ENCODE measurements at regions not wholly inside any gene's neighbourhood (a gene's known extent, or its start where the extent isn't known, plus 50 kb on each side); places are given as distances from the start of the nearest gene placed in this dataset.
"Not testable (repeated sequence)": the region's sequence is repeated elsewhere in the genome, so short reads cannot be mapped to it uniquely, and the experiment has no call there.

DNA sequence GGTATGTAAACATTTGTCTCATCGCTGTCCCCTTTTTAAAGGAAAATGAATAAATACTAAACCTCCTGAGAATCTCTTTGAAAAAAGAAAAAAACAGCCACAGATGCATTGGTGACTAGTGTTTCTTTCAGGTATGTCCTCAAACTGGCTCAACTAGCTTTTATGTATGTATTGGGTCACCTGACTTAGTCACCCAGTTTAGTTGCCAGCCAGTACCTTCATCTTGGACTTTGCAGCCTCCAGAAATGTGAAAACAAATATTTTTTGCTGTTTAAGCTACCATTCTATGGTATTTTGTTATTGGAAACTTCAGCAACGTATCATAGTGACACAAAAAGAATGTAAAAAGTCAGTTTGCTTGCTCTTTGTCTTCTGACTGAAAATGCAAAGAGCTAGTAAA, 1263.5 kb downstream of the FAM133A start:
- Histone ChIP-seq H3K9me3 (no peaks in the 10 kb centered on the region), H3K4me1 (no peaks in the 10 kb centered on the region), H3K27me3 (no peaks in the 10 kb centered on the region), H3K36me3 (no peaks in the 10 kb centered on the region), H3K27ac (no peak overlapping the region), H3K4me3 (no peak overlapping the region)
- no peak for DNase-seq
- intact Hi-C loops (cut with DNase I), result no loop called here
- 28 to 45% methylated on average over 2 of the region's 2 CpGs for WGBS, 2 donors
- TF ChIP-seq POLR2A (IDR thresholded peaks at IDR 0.05) (no peak), CTCF (IDR thresholded peaks at IDR 0.05) (no peak)

DNA sequence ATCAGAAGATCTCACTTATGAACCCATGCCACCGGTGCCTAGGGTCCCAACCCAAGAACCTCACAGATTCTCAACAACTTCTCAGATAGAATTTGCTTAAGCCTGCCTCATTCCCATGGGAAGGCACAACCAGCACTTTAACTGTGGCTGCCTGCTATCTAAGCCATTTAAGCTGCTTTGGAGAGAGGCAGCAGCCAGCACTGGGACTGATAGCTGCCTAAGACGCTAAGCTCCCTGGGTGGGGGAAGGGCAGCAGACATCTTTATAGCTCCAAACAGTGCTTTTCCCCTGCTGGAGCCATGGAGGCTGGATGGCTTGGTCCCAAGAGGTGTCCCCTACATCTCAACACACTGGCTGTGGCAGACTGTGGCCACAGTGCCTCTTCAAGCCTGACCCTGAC, 1268.6 kb downstream of the FAM133A start:
- H3K4me3 ChIP-seq, result no peak overlapping the region
- H3K27me3 ChIP-seq, result no peaks in the 10 kb centered on the region
- H3K9me3 ChIP-seq, result no peaks in the 10 kb centered on the region
- TF ChIP-seq POLR2A (IDR thresholded peaks at IDR 0.05) (no peak), CTCF (IDR thresholded peaks at IDR 0.05) (no peak)
- 58% methylated on average over 2 of the region's 2 CpGs; no CpG with 5 or more reads in 1 of the 2 donors for WGBS, 2 donors
- no peak overlapping the region for H3K27ac ChIP-seq
- H3K4me1 ChIP-seq, result no peaks in the 10 kb centered on the region
- H3K36me3 ChIP-seq, result no peaks in the 10 kb centered on the region
- intact Hi-C loops (cut with DNase I), result no loop called here
- no peak for DNase-seq

DNA sequence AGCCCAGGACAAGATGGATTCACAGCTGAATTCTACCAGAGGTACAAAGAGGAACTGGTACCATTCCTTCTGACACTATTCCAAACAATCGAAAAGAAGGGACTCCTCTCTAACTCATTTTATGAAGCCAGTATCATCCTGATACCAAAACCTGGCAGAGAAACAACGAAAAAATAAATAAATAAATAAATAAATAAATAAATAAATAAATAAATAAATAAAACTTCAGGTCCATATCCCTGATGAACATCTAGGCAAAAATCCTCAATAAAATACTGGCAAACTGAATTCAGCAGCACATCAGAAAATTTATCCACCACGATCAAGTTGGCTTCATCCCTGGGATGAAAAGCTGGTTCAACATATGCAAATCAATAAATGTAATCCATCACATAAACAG, 1272.1 kb downstream of the FAM133A start:
- 48 to 49% methylated on average over 3 of the region's 3 CpGs for WGBS, 2 donors
- H3K4me1 ChIP-seq; H3K9me3 ChIP-seq; H3K27me3 ChIP-seq; intact Hi-C loops (cut with DNase I); H3K4me3 ChIP-seq; DNase-seq; H3K27ac ChIP-seq; H3K36me3 ChIP-seq: not testable (repeated sequence)

- no peak for TF ChIP-seq POLR2A (IDR thresholded peaks at IDR 0.05)
- no peak for TF ChIP-seq CTCF (IDR thresholded peaks at IDR 0.05)
- intact Hi-C loops (cut with DNase I), result no loop called here
- no peak for DNase-seq
- Histone ChIP-seq H3K27me3 (no peaks in the 10 kb centered on the region), H3K27ac (no peak overlapping the region), H3K36me3 (no peaks in the 10 kb centered on the region), H3K4me1 (no peaks in the 10 kb centered on the region), H3K4me3 (no peak overlapping the region), H3K9me3 (no peaks in the 10 kb centered on the region)
- 57 to 90% methylated on average over 2 of the region's 2 CpGs for WGBS, 2 donors
Observed at GRCh38 chrX:94961730-94962129, 1287.7 kb downstream of the FAM133A start.

- no peaks in the 10 kb centered on the region for H3K27me3 ChIP-seq
- no peak overlapping the region for H3K27ac ChIP-seq
- H3K4me3 ChIP-seq, result no peak overlapping the region
- TF ChIP-seq CTCF (IDR thresholded peaks at IDR 0.05) (no peak), POLR2A (IDR thresholded peaks at IDR 0.05) (no peak)
- no peaks in the 10 kb centered on the region for H3K36me3 ChIP-seq
- intact Hi-C loops (cut with DNase I), result no loop called here
- 60% methylated on average over 2 of the region's 2 CpGs; no CpG with 5 or more reads in 1 of the 2 donors for WGBS, 2 donors
- no peaks in the 10 kb centered on the region for H3K4me1 ChIP-seq
- H3K9me3 ChIP-seq, result no peaks in the 10 kb centered on the region
- DNase-seq, result no peak
Observed at GRCh38 chrX:94977562-94977961, 1303.6 kb downstream of the FAM133A start.

- intact Hi-C loops (cut with DNase I), result no loop called here
- H3K9me3 ChIP-seq, result no peaks in the 10 kb centered on the region
- no peaks in the 10 kb centered on the region for H3K36me3 ChIP-seq
- no peaks in the 10 kb centered on the region for H3K27me3 ChIP-seq
- H3K4me1 ChIP-seq, result no peaks in the 10 kb centered on the region
- no peak for TF ChIP-seq CTCF (IDR thresholded peaks at IDR 0.05)
- no peak for TF ChIP-seq POLR2A (IDR thresholded peaks at IDR 0.05)
- 40 to 50% methylated on average over 1 of the region's 4 CpGs for WGBS, 2 donors
- H3K4me3 ChIP-seq, result no peak overlapping the region
- no peak for DNase-seq
- H3K27ac ChIP-seq, result no peak overlapping the region
Observed at GRCh38 chrX:94977986-94978385, 1304.0 kb downstream of the FAM133A start.
